ENCODE measurements at regions not wholly inside any gene's neighbourhood (a gene's known extent, or its start where the extent isn't known, plus 50 kb on each side); places are given as distances from the start of the nearest gene placed in this dataset.

DNA sequence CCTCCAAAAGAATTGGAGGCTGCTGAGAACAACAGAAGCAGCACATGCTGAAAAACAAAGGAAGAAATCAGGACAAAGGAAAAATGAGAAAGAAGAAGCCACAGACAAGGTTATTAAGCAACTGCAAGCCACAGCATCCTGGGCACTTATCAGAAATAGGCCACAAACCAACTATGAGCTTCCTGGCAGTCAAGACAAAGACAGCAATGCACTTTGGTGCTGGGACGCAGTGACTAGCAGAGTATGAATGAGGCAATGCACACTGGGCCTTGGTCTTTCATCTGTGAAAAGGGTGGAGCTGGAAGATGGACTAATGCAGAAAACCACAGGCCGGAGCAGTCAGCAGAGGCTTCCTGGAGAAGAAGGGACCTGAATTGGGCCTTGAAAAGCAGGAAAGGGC lies 56.0 kb upstream of the LINGO1 start:
- CTCF ChIA-PET: no interaction called here
- 90% methylated on average over 2 of the region's 2 CpGs for WGBS (ENCODE audit: insufficient coverage)
- Histone ChIP-seq H3K4me1 (ENCODE audit: control insufficient read depth in 2 of 2, insufficient read depth in 2 of 2, low read length in 2 of 2) (no peaks in the 10 kb centered on the region), H3K36me3 (replicated peaks in 1 of 2; ENCODE audit: control extremely low read depth in 1 of 2, control insufficient read depth in 1 of 2, extremely low read depth in 1 of 2, insufficient read depth in 2 of 2, low read length in 1 of 2) (no peaks in the 10 kb centered on the region), H3K4me3 (ENCODE audit: control extremely low read depth in 1 of 5, extremely low read depth in 1 of 5, insufficient read depth in 1 of 5, low read depth in 2 of 5, low read length in 4 of 5) (no peak overlapping the region), H3K27me3 (replicated peaks in 1 of 4; ENCODE audit: control extremely low read depth in 1 of 4, control insufficient read depth in 3 of 4, insufficient read depth in 4 of 4, low read length in 3 of 4) (peaks cover 0 to 5% (median 2%) of the 10 kb centered on the region in 4 experiments), H3K9me3 (ENCODE audit: control extremely low read depth in 1 of 3, control insufficient read depth in 2 of 3, insufficient read depth in 1 of 3, low read length in 2 of 3) (no peaks in the 10 kb centered on the region), H4K20me1 (ENCODE audit: control insufficient read depth, insufficient read depth, low read length, poor library complexity, severe bottlenecking) (no peaks in the 10 kb centered on the region), H3K79me2 (ENCODE audit: control insufficient read depth, insufficient read depth, low read length) (no peaks in the 10 kb centered on the region), H3K27ac (ENCODE audit: low read length in 2 of 2) (no peak overlapping the region), H3K9ac (ENCODE audit: low read length) (no peak overlapping the region), H2AFZ (ENCODE audit: insufficient read depth, low read depth, low read length, poor library complexity, severe bottlenecking) (no peak overlapping the region), H3K4me2 (replicated peaks; ENCODE audit: low read depth, low read length, poor library complexity, severe bottlenecking) (no peak overlapping the region)
- H3K27me3 Mint-ChIP-seq: peaks cover 41% of the 10 kb centered on the region
- ATAC-seq (ENCODE audit: low read depth) (no peak), DNase-seq (no peak)
- H3K9me3 Mint-ChIP-seq (ENCODE audit: insufficient read depth): no peaks in the 10 kb centered on the region
- H3K4me3 Mint-ChIP-seq: no peak overlapping the region
- no peaks in the 10 kb centered on the region for H3K4me1 Mint-ChIP-seq
- no peak overlapping the region for H3K27ac Mint-ChIP-seq
- TF ChIP-seq, protein P1, sequence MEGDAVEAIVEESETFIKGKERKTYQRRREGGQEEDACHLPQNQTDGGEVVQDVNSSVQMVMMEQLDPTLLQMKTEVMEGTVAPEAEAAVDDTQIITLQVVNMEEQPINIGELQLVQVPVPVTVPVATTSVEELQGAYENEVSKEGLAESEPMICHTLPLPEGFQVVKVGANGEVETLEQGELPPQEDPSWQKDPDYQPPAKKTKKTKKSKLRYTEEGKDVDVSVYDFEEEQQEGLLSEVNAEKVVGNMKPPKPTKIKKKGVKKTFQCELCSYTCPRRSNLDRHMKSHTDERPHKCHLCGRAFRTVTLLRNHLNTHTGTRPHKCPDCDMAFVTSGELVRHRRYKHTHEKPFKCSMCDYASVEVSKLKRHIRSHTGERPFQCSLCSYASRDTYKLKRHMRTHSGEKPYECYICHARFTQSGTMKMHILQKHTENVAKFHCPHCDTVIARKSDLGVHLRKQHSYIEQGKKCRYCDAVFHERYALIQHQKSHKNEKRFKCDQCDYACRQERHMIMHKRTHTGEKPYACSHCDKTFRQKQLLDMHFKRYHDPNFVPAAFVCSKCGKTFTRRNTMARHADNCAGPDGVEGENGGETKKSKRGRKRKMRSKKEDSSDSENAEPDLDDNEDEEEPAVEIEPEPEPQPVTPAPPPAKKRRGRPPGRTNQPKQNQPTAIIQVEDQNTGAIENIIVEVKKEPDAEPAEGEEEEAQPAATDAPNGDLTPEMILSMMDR (IDR thresholded peaks at IDR 0.05): no peak
- no peak for TF ChIP-seq EZH2 (IDR thresholded peaks at IDR 0.05; ENCODE audit: borderline replicate concordance, insufficient read depth, low read depth, low read length, poor library complexity, severe bottlenecking)
- POLR2A ChIA-PET: no interaction called here
- intact Hi-C loops (cut with micrococcal nuclease): no loop called here

DNA sequence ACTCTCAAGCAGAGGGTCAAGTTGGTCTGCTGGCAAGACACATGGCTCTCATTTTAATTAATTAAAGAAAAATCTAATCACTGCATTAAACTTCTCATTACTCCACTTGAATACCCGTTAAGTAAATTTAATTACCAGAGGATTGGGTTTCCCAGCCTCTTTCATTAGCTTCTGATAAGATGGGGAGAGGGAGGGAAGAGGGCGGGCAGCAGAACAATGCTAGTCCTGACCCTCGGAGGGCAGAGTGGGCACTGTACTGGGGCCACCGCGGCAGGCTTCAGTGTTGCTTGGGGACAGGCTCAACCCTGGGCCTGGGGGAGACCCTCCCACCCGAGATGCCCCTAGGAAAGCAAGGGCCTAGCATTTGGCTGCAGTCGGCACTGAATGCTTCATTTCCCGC lies 55.6 kb upstream of the LINGO1 start:
- ChIA-PET POLR2A (no interaction called here), CTCF (no interaction called here)
- 84% methylated on average over 4 of the region's 8 CpGs for WGBS (ENCODE audit: insufficient coverage)
- H3K27me3 Mint-ChIP-seq: peaks cover 37% of the 10 kb centered on the region
- H3K4me1 ChIP-seq (ENCODE audit: control insufficient read depth in 2 of 2, insufficient read depth in 2 of 2, low read length in 2 of 2): no peaks in the 10 kb centered on the region
- no peak overlapping the region for H3K4me3 Mint-ChIP-seq
- H3K27ac ChIP-seq (ENCODE audit: low read length in 2 of 2): no peak overlapping the region
- H3K4me3 ChIP-seq (ENCODE audit: control extremely low read depth in 1 of 5, extremely low read depth in 1 of 5, insufficient read depth in 1 of 5, low read depth in 2 of 5, low read length in 4 of 5): no peak overlapping the region
- no peak overlapping the region for H2AFZ ChIP-seq (ENCODE audit: insufficient read depth, low read depth, low read length, poor library complexity, severe bottlenecking)
- no peak overlapping the region for H3K27ac Mint-ChIP-seq
- H3K79me2 ChIP-seq (ENCODE audit: control insufficient read depth, insufficient read depth, low read length): no peaks in the 10 kb centered on the region
- H3K9ac ChIP-seq (ENCODE audit: low read length): no peak overlapping the region
- no peaks in the 10 kb centered on the region for H3K36me3 ChIP-seq (replicated peaks in 1 of 2; ENCODE audit: control extremely low read depth in 1 of 2, control insufficient read depth in 1 of 2, extremely low read depth in 1 of 2, insufficient read depth in 2 of 2, low read length in 1 of 2)
- H3K4me1 Mint-ChIP-seq: no peaks in the 10 kb centered on the region
- intact Hi-C loops (cut with micrococcal nuclease): no loop called here
- DNase-seq (no peak), ATAC-seq (ENCODE audit: low read depth) (no peak)
- H3K27me3 ChIP-seq (replicated peaks in 1 of 4; ENCODE audit: control extremely low read depth in 1 of 4, control insufficient read depth in 3 of 4, insufficient read depth in 4 of 4, low read length in 3 of 4): peaks cover 0 to 5% (median 2%) of the 10 kb centered on the region in 4 experiments
- no peak for TF ChIP-seq EZH2 (IDR thresholded peaks at IDR 0.05; ENCODE audit: borderline replicate concordance, insufficient read depth, low read depth, low read length, poor library complexity, severe bottlenecking)
- TF ChIP-seq, protein P1 (IDR thresholded peaks at IDR 0.05): no peak
- no peaks in the 10 kb centered on the region for H3K9me3 Mint-ChIP-seq (ENCODE audit: insufficient read depth)
- H4K20me1 ChIP-seq (ENCODE audit: control insufficient read depth, insufficient read depth, low read length, poor library complexity, severe bottlenecking): no peaks in the 10 kb centered on the region
- H3K9me3 ChIP-seq (ENCODE audit: control extremely low read depth in 1 of 3, control insufficient read depth in 2 of 3, insufficient read depth in 1 of 3, low read length in 2 of 3): no peaks in the 10 kb centered on the region
- no peak overlapping the region for H3K4me2 ChIP-seq (replicated peaks; ENCODE audit: low read depth, low read length, poor library complexity, severe bottlenecking)

Data from B cell (primary cell).